ENCODE measurements at regions not wholly inside any gene's neighbourhood (a gene's known extent, or its start where the extent isn't known, plus 50 kb on each side); places are given as distances from the start of the nearest gene placed in this dataset.
A peak's percentile ranks its signal among the peaks of the same experiment; 100 is the strongest.

DNA sequence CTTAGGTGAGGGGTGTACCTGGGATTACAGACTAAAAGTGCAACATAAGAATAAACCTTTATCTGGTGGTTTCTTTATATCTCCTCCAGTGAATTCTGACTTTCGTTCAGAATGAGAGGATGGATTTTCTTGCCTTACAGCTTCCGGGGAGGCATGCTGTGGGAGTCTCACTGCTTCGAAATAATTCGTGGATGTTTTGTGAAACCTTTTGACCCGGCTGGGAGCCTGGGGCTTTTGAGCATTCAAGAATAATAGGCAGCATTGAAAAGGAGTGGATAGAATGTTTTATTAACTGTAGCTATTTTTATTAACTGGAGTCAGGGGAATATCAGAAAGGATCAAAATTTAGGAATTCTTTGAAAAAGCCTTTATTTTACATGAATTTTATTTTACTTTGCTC is 149.1 kb downstream of the RWDD3 start:
- Histone ChIP-seq H3K27ac (ENCODE audit: low read depth in 2 of 2, low read length in 1 of 2) (peak overlapping the region in 1 of 2 experiments; percentile 99; a peak in 2 of 4 replicates), H4K20me1 (ENCODE audit: insufficient read depth) (no peaks in the 10 kb centered on the region), H3K9ac (no peak overlapping the region), H3K36me3 (replicated peaks in 1 of 2; ENCODE audit: control insufficient read depth in 1 of 2, insufficient read depth in 2 of 2, low read length in 1 of 2) (no peaks in the 10 kb centered on the region), H2AFZ (ENCODE audit: low read depth) (no peak overlapping the region), H3K4me1 (ENCODE audit: control insufficient read depth in 1 of 2, insufficient read depth in 2 of 2, low read depth in 1 of 2, low read length in 1 of 2) (peaks cover 0 to 42% of the 10 kb centered on the region in 2 experiments; a peak in 2 of 4 replicates), H3K9me2 (no peaks in the 10 kb centered on the region), H3K27me3 (ENCODE audit: insufficient read depth) (no peaks in the 10 kb centered on the region), H3K4me2 (no peak overlapping the region), H3F3A (replicated peaks; ENCODE audit: insufficient read depth) (no peaks in the 10 kb centered on the region), H3K9me3 (no peaks in the 10 kb centered on the region), H3K79me2 (ENCODE audit: insufficient read depth) (no peaks in the 10 kb centered on the region), H3K4me3 (ENCODE audit: low read depth in 2 of 2, low read length in 1 of 2) (no peak overlapping the region)
- no peak for DNase-seq
- no peak for TF ChIP-seq GABPA (IDR thresholded peaks at IDR 0.05; ENCODE audit: low read depth)
- TF ChIP-seq, protein P1, sequence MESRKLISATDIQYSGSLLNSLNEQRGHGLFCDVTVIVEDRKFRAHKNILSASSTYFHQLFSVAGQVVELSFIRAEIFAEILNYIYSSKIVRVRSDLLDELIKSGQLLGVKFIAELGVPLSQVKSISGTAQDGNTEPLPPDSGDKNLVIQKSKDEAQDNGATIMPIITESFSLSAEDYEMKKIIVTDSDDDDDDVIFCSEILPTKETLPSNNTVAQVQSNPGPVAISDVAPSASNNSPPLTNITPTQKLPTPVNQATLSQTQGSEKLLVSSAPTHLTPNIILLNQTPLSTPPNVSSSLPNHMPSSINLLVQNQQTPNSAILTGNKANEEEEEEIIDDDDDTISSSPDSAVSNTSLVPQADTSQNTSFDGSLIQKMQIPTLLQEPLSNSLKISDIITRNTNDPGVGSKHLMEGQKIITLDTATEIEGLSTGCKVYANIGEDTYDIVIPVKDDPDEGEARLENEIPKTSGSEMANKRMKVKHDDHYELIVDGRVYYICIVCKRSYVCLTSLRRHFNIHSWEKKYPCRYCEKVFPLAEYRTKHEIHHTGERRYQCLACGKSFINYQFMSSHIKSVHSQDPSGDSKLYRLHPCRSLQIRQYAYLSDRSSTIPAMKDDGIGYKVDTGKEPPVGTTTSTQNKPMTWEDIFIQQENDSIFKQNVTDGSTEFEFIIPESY (IDR thresholded peaks at IDR 0.05; ENCODE audit: borderline replicate concordance, low read depth) = no peak
- TF ChIP-seq, protein P2, sequence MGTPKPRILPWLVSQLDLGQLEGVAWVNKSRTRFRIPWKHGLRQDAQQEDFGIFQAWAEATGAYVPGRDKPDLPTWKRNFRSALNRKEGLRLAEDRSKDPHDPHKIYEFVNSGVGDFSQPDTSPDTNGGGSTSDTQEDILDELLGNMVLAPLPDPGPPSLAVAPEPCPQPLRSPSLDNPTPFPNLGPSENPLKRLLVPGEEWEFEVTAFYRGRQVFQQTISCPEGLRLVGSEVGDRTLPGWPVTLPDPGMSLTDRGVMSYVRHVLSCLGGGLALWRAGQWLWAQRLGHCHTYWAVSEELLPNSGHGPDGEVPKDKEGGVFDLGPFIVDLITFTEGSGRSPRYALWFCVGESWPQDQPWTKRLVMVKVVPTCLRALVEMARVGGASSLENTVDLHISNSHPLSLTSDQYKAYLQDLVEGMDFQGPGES (IDR thresholded peaks at IDR 0.05; ENCODE audit: low read depth, low read length) = no peak
- no peak for TF ChIP-seq MEF2A (IDR thresholded peaks at IDR 0.05; ENCODE audit: borderline replicate concordance, low read depth)
- no peak for TF ChIP-seq TAF1 (IDR thresholded peaks at IDR 0.05; ENCODE audit: borderline replicate concordance, low read depth, low read length)
- TF ChIP-seq, protein P3, sequence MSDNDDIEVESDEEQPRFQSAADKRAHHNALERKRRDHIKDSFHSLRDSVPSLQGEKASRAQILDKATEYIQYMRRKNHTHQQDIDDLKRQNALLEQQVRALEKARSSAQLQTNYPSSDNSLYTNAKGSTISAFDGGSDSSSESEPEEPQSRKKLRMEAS (IDR thresholded peaks at IDR 0.05; ENCODE audit: low read depth) = no peak
- TF ChIP-seq POLR2AphosphoS5 (IDR thresholded peaks at IDR 0.05; ENCODE audit: low read depth, low read length) = no peak
- TF ChIP-seq TEAD4 (IDR thresholded peaks at IDR 0.05; ENCODE audit: borderline replicate concordance, insufficient read depth) = no peak
- TF ChIP-seq, protein P4, sequence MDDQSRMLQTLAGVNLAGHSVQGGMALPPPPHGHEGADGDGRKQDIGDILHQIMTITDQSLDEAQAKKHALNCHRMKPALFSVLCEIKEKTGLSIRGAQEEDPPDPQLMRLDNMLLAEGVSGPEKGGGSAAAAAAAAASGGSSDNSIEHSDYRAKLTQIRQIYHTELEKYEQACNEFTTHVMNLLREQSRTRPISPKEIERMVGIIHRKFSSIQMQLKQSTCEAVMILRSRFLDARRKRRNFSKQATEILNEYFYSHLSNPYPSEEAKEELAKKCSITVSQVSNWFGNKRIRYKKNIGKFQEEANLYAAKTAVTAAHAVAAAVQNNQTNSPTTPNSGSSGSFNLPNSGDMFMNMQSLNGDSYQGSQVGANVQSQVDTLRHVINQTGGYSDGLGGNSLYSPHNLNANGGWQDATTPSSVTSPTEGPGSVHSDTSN (IDR thresholded peaks at IDR 0.05) = no peak
- no peak for TF ChIP-seq FOSL2 (IDR thresholded peaks at IDR 0.05; ENCODE audit: borderline replicate concordance, low read depth)
- TF ChIP-seq, protein P5, sequence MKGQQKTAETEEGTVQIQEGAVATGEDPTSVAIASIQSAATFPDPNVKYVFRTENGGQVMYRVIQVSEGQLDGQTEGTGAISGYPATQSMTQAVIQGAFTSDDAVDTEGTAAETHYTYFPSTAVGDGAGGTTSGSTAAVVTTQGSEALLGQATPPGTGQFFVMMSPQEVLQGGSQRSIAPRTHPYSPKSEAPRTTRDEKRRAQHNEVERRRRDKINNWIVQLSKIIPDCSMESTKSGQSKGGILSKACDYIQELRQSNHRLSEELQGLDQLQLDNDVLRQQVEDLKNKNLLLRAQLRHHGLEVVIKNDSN (IDR thresholded peaks at IDR 0.05; ENCODE audit: borderline replicate concordance, low read depth) = no peak
- TF ChIP-seq RXRA (IDR thresholded peaks at IDR 0.05; ENCODE audit: borderline replicate concordance, low read depth) = no peak
- TF ChIP-seq, protein P6, sequence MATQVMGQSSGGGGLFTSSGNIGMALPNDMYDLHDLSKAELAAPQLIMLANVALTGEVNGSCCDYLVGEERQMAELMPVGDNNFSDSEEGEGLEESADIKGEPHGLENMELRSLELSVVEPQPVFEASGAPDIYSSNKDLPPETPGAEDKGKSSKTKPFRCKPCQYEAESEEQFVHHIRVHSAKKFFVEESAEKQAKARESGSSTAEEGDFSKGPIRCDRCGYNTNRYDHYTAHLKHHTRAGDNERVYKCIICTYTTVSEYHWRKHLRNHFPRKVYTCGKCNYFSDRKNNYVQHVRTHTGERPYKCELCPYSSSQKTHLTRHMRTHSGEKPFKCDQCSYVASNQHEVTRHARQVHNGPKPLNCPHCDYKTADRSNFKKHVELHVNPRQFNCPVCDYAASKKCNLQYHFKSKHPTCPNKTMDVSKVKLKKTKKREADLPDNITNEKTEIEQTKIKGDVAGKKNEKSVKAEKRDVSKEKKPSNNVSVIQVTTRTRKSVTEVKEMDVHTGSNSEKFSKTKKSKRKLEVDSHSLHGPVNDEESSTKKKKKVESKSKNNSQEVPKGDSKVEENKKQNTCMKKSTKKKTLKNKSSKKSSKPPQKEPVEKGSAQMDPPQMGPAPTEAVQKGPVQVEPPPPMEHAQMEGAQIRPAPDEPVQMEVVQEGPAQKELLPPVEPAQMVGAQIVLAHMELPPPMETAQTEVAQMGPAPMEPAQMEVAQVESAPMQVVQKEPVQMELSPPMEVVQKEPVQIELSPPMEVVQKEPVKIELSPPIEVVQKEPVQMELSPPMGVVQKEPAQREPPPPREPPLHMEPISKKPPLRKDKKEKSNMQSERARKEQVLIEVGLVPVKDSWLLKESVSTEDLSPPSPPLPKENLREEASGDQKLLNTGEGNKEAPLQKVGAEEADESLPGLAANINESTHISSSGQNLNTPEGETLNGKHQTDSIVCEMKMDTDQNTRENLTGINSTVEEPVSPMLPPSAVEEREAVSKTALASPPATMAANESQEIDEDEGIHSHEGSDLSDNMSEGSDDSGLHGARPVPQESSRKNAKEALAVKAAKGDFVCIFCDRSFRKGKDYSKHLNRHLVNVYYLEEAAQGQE (IDR thresholded peaks at IDR 0.05; ENCODE audit: low read depth, low read length) = no peak
- TF ChIP-seq RCOR1 (IDR thresholded peaks at IDR 0.05; ENCODE audit: low read length) = no peak
- TF ChIP-seq EP300 (IDR thresholded peaks at IDR 0.05; ENCODE audit: borderline replicate concordance in 1 of 2, low read depth in 1 of 2, low read length in 1 of 2) = no peak
- TF ChIP-seq RFX5 (IDR thresholded peaks at IDR 0.05; ENCODE audit: low read length) = no peak
- no peak for TF ChIP-seq EZH2phosphoT487 (IDR thresholded peaks at IDR 0.05; ENCODE audit: borderline replicate concordance, low read depth)
- no peak for TF ChIP-seq SIN3A (IDR thresholded peaks at IDR 0.05; ENCODE audit: borderline replicate concordance, low read depth, low read length)
- ChIA-PET CTCF (interaction anchor here (1.0 to 1.5 kb wide), 2 partner anchors 13 to 73 kb away, joined by 4 to 5 read pairs; no protein-coding TSS in a partner anchor), POLR2A (no interaction called here)
- 4% methylated on average over 5 of the region's 5 CpGs for WGBS (ENCODE audit: low lambda C conversion rate)

All from SK-N-SH (cell line).